IPS-20b (cell line): ENCODE measurements at regions not wholly inside any gene's neighbourhood (a gene's known extent, or its start where the extent isn't known, plus 50 kb on each side); places are given as distances from the start of the nearest gene placed in this dataset.
"Not testable (repeated sequence)": the region's sequence is repeated elsewhere in the genome, so short reads cannot be mapped to it uniquely, and the experiment has no call there.

Experiments
- H3K27ac ChIP-seq: one replicate; pipeline ENCODE4 v1.5.1; 2013; ENCODE audit warnings: low read length
- H3K27me3 ChIP-seq: 2 replicates; pipeline ENCODE4 v1.6.1; 2013; ENCODE audit warnings: mild to moderate bottlenecking, low read length, inconsistent platforms; ENCODE audit not compliant: insufficient read depth
- H3K36me3 ChIP-seq: 2 replicates; pipeline ENCODE4 v1.6.1; 2013; ENCODE audit warnings: low read depth, mild to moderate bottlenecking, inconsistent platforms, low read length, moderate library complexity; ENCODE audit not compliant: insufficient read depth
- H3K4me1 ChIP-seq: 2 replicates; pipeline ENCODE4 v1.6.1; 2013; ENCODE audit warnings: mild to moderate bottlenecking, control low read depth, inconsistent platforms, low read length, moderate library complexity; ENCODE audit not compliant: insufficient read depth
- H3K4me3 ChIP-seq: 2 replicates; pipeline ENCODE4 v1.5.1; 2013; ENCODE audit warnings: mild to moderate bottlenecking, low read length, inconsistent platforms
- H3K9ac ChIP-seq: 2 replicates; pipeline ENCODE4 v1.6.1; 2013; ENCODE audit warnings: low read depth, mild to moderate bottlenecking, inconsistent platforms, low read length, moderate library complexity
- H3K9me3 ChIP-seq: 2 replicates; pipeline ENCODE4 v1.6.1; 2013; ENCODE audit warnings: mild to moderate bottlenecking, low read depth, low read length, inconsistent platforms; ENCODE audit not compliant: insufficient read depth

GRCh38 chr9:39728862-39729261 is 373.4 kb downstream of the SPATA31A1 start:
- H3K27me3 ChIP-seq, H3K27ac ChIP-seq, H3K9ac ChIP-seq, H3K4me3 ChIP-seq, H3K36me3 ChIP-seq, H3K9me3 ChIP-seq, H3K4me1 ChIP-seq: not testable (repeated sequence)

- not testable (repeated sequence) for H3K27me3 ChIP-seq, H3K27ac ChIP-seq, H3K36me3 ChIP-seq, H3K4me3 ChIP-seq, H3K9me3 ChIP-seq, H3K9ac ChIP-seq, H3K4me1 ChIP-seq
These were observed 389.4 kb downstream of the SPATA31A1 start for GRCh38 chr9:39744898-39745297.

DNA sequence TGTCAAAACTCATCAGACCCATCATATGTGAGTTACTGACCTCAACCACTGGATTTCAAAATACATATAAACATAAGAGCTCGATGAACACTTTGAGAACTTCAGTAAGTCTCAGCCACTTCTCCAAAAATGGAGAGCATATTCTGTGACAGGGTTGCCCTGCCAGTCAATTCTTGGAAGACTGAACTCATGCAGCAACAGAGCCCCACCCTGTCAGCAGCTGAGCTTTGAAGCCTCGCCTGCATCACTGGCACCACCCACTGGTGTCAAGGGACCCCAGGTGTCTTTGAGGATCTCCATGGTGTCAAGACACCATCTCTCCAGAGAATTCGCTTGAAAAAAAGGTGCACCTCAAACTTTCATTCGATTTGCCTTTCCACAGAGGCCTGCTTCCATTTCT is 420.1 kb downstream of the SPATA31A1 start:
- H3K9ac ChIP-seq, H3K36me3 ChIP-seq, H3K4me1 ChIP-seq, H3K27me3 ChIP-seq, H3K27ac ChIP-seq, H3K9me3 ChIP-seq, H3K4me3 ChIP-seq: not testable (repeated sequence)

GRCh38 chr9:39791356-39791755 is 435.9 kb downstream of the SPATA31A1 start:
- not testable (repeated sequence) for H3K9ac ChIP-seq, H3K27me3 ChIP-seq, H3K9me3 ChIP-seq, H3K4me3 ChIP-seq, H3K27ac ChIP-seq, H3K36me3 ChIP-seq, H3K4me1 ChIP-seq

- H3K4me1 ChIP-seq, H3K9me3 ChIP-seq, H3K36me3 ChIP-seq, H3K9ac ChIP-seq, H3K4me3 ChIP-seq, H3K27ac ChIP-seq, H3K27me3 ChIP-seq: not testable (repeated sequence)
These were observed 442.5 kb downstream of the SPATA31A1 start for GRCh38 chr9:39797935-39798334.

GRCh38 chr9:39799252-39799651 is 443.8 kb downstream of the SPATA31A1 start:
- H3K27ac ChIP-seq, H3K36me3 ChIP-seq, H3K9me3 ChIP-seq, H3K4me1 ChIP-seq, H3K9ac ChIP-seq, H3K4me3 ChIP-seq, H3K27me3 ChIP-seq: not testable (repeated sequence)

DNA sequence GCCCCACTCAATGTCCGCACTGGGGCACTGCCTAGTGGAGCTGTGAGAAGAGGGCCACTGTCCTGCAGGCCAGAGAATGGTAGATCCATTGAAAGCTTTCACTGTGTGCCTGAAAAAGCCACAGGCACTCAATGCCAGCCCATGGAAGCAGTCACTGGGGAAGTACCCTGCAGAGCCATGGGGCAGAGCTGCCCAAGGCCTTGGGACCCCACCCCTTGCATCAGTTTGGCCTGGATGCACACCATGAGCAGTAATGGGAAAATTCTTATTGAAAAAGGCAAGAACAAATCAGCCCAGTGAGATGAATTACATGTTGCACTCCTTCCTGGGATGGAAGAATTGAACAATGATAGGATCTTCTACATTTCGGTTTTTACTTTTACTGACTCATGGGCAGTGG is 447.1 kb downstream of the SPATA31A1 start:
- not testable (repeated sequence) for H3K9ac ChIP-seq, H3K27me3 ChIP-seq, H3K4me1 ChIP-seq, H3K9me3 ChIP-seq, H3K36me3 ChIP-seq, H3K4me3 ChIP-seq, H3K27ac ChIP-seq

GRCh38 chr9:39809401-39810226 is 454.1 kb downstream of the SPATA31A1 start:
- H3K27me3 ChIP-seq, H3K9me3 ChIP-seq, H3K4me1 ChIP-seq, H3K27ac ChIP-seq, H3K36me3 ChIP-seq: not testable (repeated sequence)
- peak overlapping the region; percentile 62 for H3K4me3 ChIP-seq
- H3K9ac ChIP-seq = peak overlapping the region; percentile 78; the same call in 1 of the 2 replicates

DNA sequence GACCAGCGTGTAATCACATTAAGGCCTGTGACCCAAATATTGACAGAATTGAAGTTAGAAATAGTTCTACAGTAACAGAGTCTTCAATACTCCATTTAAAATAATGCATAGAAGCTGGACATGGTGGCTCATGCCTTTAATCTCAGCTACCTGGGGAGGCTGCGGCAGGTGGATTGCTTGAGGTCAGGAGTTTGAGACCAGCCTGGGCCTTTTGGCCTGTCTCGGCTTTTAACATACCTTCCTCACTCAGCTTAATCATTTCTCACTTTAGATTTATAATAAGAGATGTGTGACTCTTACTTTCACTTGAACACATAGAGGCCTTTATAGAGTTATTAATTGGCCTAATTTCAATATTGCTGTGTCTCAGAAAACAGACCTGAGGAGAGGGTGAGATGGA is 454.9 kb downstream of the SPATA31A1 start:
- H3K36me3 ChIP-seq, H3K4me1 ChIP-seq, H3K4me3 ChIP-seq, H3K9ac ChIP-seq, H3K27me3 ChIP-seq, H3K27ac ChIP-seq, H3K9me3 ChIP-seq: not testable (repeated sequence)

GRCh38 chr9:39811615-39812014 is 456.1 kb downstream of the SPATA31A1 start:
- H3K9ac ChIP-seq, H3K4me1 ChIP-seq, H3K27ac ChIP-seq, H3K27me3 ChIP-seq, H3K9me3 ChIP-seq, H3K36me3 ChIP-seq, H3K4me3 ChIP-seq: not testable (repeated sequence)

- H3K9me3 ChIP-seq = not testable (repeated sequence)
These were observed 473.0 kb downstream of the SPATA31A1 start for GRCh38 chr9:39828457-39828856.

More at GRCh38 chr9:39828457-39828856, 473.0 kb downstream of the SPATA31A1 start:
- not testable (repeated sequence) for H3K36me3 ChIP-seq, H3K4me3 ChIP-seq, H3K9ac ChIP-seq, H3K4me1 ChIP-seq, H3K27ac ChIP-seq, H3K27me3 ChIP-seq
